ENCODE measurements at regions not wholly inside any gene's neighbourhood (a gene's known extent, or its start where the extent isn't known, plus 50 kb on each side); places are given as distances from the start of the nearest gene placed in this dataset.

DNA sequence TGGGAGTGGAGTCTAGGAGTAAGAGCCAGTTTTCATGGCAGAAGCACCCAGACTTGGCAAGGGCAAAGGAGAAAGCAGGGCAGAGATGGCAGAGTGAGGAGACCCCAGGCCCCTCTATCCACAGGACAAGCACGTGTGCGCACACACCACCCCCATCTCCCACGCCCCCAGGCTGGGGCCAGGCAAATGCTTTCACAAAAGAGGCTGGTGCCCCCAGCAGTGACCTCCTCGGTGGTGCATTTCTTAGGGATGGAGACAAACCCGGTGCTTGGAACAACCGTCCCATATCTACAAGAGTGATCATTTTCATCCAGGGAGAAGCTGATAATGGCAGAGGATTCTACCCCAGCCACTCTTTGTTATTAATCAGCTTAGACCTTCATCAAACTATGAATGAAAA lies 62.0 kb downstream of the KCNF1 start:
- no peak overlapping the region for H3K4me3 ChIP-seq (ENCODE audit: low read length)
- TF ChIP-seq, protein P1, sequence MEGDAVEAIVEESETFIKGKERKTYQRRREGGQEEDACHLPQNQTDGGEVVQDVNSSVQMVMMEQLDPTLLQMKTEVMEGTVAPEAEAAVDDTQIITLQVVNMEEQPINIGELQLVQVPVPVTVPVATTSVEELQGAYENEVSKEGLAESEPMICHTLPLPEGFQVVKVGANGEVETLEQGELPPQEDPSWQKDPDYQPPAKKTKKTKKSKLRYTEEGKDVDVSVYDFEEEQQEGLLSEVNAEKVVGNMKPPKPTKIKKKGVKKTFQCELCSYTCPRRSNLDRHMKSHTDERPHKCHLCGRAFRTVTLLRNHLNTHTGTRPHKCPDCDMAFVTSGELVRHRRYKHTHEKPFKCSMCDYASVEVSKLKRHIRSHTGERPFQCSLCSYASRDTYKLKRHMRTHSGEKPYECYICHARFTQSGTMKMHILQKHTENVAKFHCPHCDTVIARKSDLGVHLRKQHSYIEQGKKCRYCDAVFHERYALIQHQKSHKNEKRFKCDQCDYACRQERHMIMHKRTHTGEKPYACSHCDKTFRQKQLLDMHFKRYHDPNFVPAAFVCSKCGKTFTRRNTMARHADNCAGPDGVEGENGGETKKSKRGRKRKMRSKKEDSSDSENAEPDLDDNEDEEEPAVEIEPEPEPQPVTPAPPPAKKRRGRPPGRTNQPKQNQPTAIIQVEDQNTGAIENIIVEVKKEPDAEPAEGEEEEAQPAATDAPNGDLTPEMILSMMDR (IDR thresholded peaks at IDR 0.05; ENCODE audit: low read depth, low read length, poor library complexity, severe bottlenecking): no peak
- TF ChIP-seq EZH2phosphoT487 (IDR thresholded peaks at IDR 0.05; ENCODE audit: borderline replicate concordance, low read length): no peak
- no peaks in the 10 kb centered on the region for H3K9me2 ChIP-seq (replicated peaks; ENCODE audit: control insufficient read depth, low read length)

DNA sequence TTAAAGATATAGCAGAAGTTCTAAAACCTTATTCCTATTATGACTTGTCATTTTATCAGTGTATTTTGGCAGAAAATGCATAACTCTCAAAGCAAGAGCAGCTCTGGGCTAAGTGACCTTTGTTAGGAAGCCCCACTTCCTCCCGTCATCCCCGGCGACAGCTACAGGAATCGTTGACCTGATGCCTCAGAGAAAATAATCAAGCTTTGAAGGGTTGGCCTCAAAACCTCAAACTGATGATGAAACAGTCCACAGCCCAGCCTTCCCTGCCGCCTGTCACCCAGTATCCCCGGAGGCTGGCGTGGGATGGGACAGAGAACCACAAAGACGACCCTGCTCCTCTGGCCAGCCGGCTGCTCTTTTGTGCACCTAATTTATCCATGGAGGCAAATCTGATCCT lies 65.3 kb downstream of the KCNF1 start:
- Histone ChIP-seq H3K27me3 (ENCODE audit: control insufficient read depth, low read length) (peaks cover 6% of the 10 kb centered on the region; the same call in 1 of the 2 replicates), H3K9me2 (replicated peaks; ENCODE audit: control insufficient read depth, low read length) (no peaks in the 10 kb centered on the region), H3K4me3 (ENCODE audit: low read length) (no peak overlapping the region), H3K9me3 (ENCODE audit: control insufficient read depth, insufficient read depth, low read length) (no peaks in the 10 kb centered on the region), H3K4me2 (ENCODE audit: low read length) (no peak overlapping the region), H4K20me1 (ENCODE audit: control insufficient read depth, insufficient read depth, low read depth, low read length) (no peaks in the 10 kb centered on the region), H3K4me1 (ENCODE audit: control insufficient read depth, low read length) (no peaks in the 10 kb centered on the region), H3K27ac (ENCODE audit: low read depth, low read length) (no peak overlapping the region), H3K36me3 (ENCODE audit: control insufficient read depth, low read length) (no peaks in the 10 kb centered on the region), H3F3A (ENCODE audit: control insufficient read depth, insufficient read depth) (no peaks in the 10 kb centered on the region), H3K79me2 (ENCODE audit: control insufficient read depth, low read length) (no peaks in the 10 kb centered on the region)
- TF ChIP-seq, protein P1 (IDR thresholded peaks at IDR 0.05; ENCODE audit: low read depth, low read length, poor library complexity, severe bottlenecking): no peak
- TF ChIP-seq EZH2phosphoT487 (IDR thresholded peaks at IDR 0.05; ENCODE audit: borderline replicate concordance, low read length): no peak

More for the DNA sequence above, 62.0 kb downstream of the KCNF1 start:
- Histone ChIP-seq H3K36me3 (ENCODE audit: control insufficient read depth, low read length) (no peaks in the 10 kb centered on the region), H3K4me2 (ENCODE audit: low read length) (no peak overlapping the region), H3K27me3 (ENCODE audit: control insufficient read depth, low read length) (peaks cover 8% of the 10 kb centered on the region; the same call in 1 of the 2 replicates), H3K4me1 (ENCODE audit: control insufficient read depth, low read length) (no peaks in the 10 kb centered on the region), H4K20me1 (ENCODE audit: control insufficient read depth, insufficient read depth, low read depth, low read length) (no peaks in the 10 kb centered on the region), H3F3A (ENCODE audit: control insufficient read depth, insufficient read depth) (no peaks in the 10 kb centered on the region), H3K27ac (ENCODE audit: low read depth, low read length) (no peak overlapping the region), H3K9me3 (ENCODE audit: control insufficient read depth, insufficient read depth, low read length) (no peaks in the 10 kb centered on the region), H3K79me2 (ENCODE audit: control insufficient read depth, low read length) (no peaks in the 10 kb centered on the region)

DNA sequence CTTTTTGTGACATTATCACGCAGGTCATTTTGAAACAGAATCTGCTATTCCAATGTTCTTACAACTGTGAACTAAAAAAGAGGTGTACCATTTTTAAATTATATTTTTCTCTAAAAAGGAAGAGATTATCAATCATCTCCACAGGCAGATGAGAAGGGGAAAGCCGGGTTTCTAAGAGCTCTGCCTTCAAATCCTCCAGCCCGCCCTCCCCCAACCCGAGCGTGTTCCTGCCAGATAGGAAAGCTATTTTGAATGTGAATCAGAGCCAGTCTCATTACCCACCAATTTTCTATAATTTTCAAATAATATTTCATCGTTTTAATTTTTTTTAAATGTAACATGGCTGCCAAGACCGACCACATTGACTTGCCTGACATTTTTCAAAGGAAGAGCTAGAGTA lies 65.9 kb downstream of the KCNF1 start:
- Histone ChIP-seq H3K4me2 (ENCODE audit: low read length) (no peak overlapping the region), H3K9me2 (replicated peaks; ENCODE audit: control insufficient read depth, low read length) (no peaks in the 10 kb centered on the region), H3K27me3 (ENCODE audit: control insufficient read depth, low read length) (peaks cover 6% of the 10 kb centered on the region; the same call in 1 of the 2 replicates), H3K4me1 (ENCODE audit: control insufficient read depth, low read length) (no peaks in the 10 kb centered on the region), H4K20me1 (ENCODE audit: control insufficient read depth, insufficient read depth, low read depth, low read length) (no peaks in the 10 kb centered on the region), H3K4me3 (ENCODE audit: low read length) (no peak overlapping the region), H3F3A (ENCODE audit: control insufficient read depth, insufficient read depth) (no peaks in the 10 kb centered on the region), H3K79me2 (ENCODE audit: control insufficient read depth, low read length) (no peaks in the 10 kb centered on the region), H3K36me3 (ENCODE audit: control insufficient read depth, low read length) (no peaks in the 10 kb centered on the region), H3K27ac (ENCODE audit: low read depth, low read length) (no peak overlapping the region), H3K9me3 (ENCODE audit: control insufficient read depth, insufficient read depth, low read length) (no peaks in the 10 kb centered on the region)
- TF ChIP-seq, protein P1 (IDR thresholded peaks at IDR 0.05; ENCODE audit: low read depth, low read length, poor library complexity, severe bottlenecking): no peak
- no peak for TF ChIP-seq EZH2phosphoT487 (IDR thresholded peaks at IDR 0.05; ENCODE audit: borderline replicate concordance, low read length)
